WTC11 (cell line): ENCODE measurements at regions not wholly inside any gene's neighbourhood (a gene's known extent, or its start where the extent isn't known, plus 50 kb on each side); places are given as distances from the start of the nearest gene placed in this dataset.

Experiments
- ATAC-seq: fragments of 200-7000 bp; cut with Tn5 transposase; 2 replicates; pipeline ENCODE4 v1.10.0; 2021; ENCODE audit warnings: mild to moderate bottlenecking, moderate library complexity
- CTCF ChIA-PET: fragments of 300-600 bp; sonication (Branson Sonifier 250); formaldehyde crosslinking; loops from one replicate; lab custom pipeline; 2021; ENCODE audit warnings: antibody characterized with exemption; lab: Charles Lee
- POLR2A ChIA-PET: fragments of 350-600 bp; sonication (Branson Sonifier 250); formaldehyde crosslinking; loops from one replicate; lab custom pipeline; 2021; ENCODE audit warnings: antibody characterized with exemption; lab: Charles Lee
- DNase-seq: peaks from one replicate; pipeline ENCODE4 v3.0.0; 2021; ENCODE audit warnings: low spot score
- H3K27ac Mint-ChIP-seq: 2 replicates; pipeline ENCODE4 v1.8.0; 2021; ENCODE audit warnings: mixed read lengths
- H3K27me3 Mint-ChIP-seq: 2 replicates; pipeline ENCODE4 v1.8.0; 2021; ENCODE audit warnings: low read depth, mild to moderate bottlenecking, moderate library complexity, mixed read lengths
- H3K36me3 Mint-ChIP-seq: 2 replicates; pipeline ENCODE4 v1.8.0; 2021; ENCODE audit warnings: mixed read lengths
- H3K4me1 Mint-ChIP-seq: 2 replicates; pipeline ENCODE4 v1.8.0; 2022; ENCODE audit warnings: mixed read lengths
- H3K4me3 Mint-ChIP-seq: 2 replicates; pipeline ENCODE4 v1.8.0; 2021; ENCODE audit warnings: mild to moderate bottlenecking, moderate library complexity, mixed read lengths
- H3K9me3 Mint-ChIP-seq: 2 replicates; pipeline ENCODE4 v1.8.0; 2021; ENCODE audit warnings: mixed read lengths
- AFF4 ChIP-seq: sonication (generic); formaldehyde crosslinking; IDR thresholded peaks from 2 replicates; pipeline ENCODE4 v1.8.1; 2023; ENCODE audit warnings: mild to moderate bottlenecking, missing genetic modification reagents, borderline replicate concordance
- ATF6 ChIP-seq: sonication (generic); formaldehyde crosslinking; IDR thresholded peaks from 2 replicates; pipeline ENCODE4 v1.8.1; 2023; ENCODE audit warnings: mild to moderate bottlenecking, missing genetic modification reagents
- CBFB ChIP-seq: sonication (generic); formaldehyde crosslinking; IDR thresholded peaks from 2 replicates; pipeline ENCODE4 v1.8.1; 2022; ENCODE audit warnings: mild to moderate bottlenecking, low read depth, missing genetic modification reagents
- CDX4 ChIP-seq: fragments of 250-450 bp; sonication (Bioruptor Pico); IDR thresholded peaks from 2 replicates; pipeline ENCODE4 v1.9.0; 2021; ENCODE audit warnings: moderate library complexity, mild to moderate bottlenecking, inconsistent platforms, borderline replicate concordance
- E2F4 ChIP-seq: sonication (generic); formaldehyde crosslinking; IDR thresholded peaks from 2 replicates; pipeline ENCODE4 v1.8.1; 2022; ENCODE audit warnings: low read depth, mild to moderate bottlenecking, moderate library complexity, missing genetic modification reagents, borderline replicate concordance
- HMGXB4 ChIP-seq: sonication (generic); formaldehyde crosslinking; IDR thresholded peaks from 2 replicates; pipeline ENCODE4 v1.8.1; 2023; ENCODE audit warnings: mild to moderate bottlenecking, moderate library complexity, missing genetic modification reagents
- KAT7 ChIP-seq: sonication (generic); formaldehyde crosslinking; IDR thresholded peaks from 2 replicates; pipeline ENCODE4 v1.8.1; 2023; ENCODE audit warnings: missing genetic modification reagents, mild to moderate bottlenecking, borderline replicate concordance
- NFE2L1 ChIP-seq: sonication (generic); formaldehyde crosslinking; IDR thresholded peaks from 2 replicates; pipeline ENCODE4 v1.8.1; 2023; ENCODE audit warnings: missing genetic modification reagents
- PRDM15 ChIP-seq: sonication (generic); formaldehyde crosslinking; IDR thresholded peaks from 2 replicates; pipeline ENCODE4 v1.8.0; 2022; ENCODE audit warnings: missing genetic modification reagents
- USF1 ChIP-seq: sonication (generic); formaldehyde crosslinking; IDR thresholded peaks from 2 replicates; pipeline ENCODE4 v1.8.0; 2022; ENCODE audit warnings: mild to moderate bottlenecking, missing genetic modification reagents
- ZNF263 ChIP-seq: sonication (generic); formaldehyde crosslinking; IDR thresholded peaks from 2 replicates; pipeline ENCODE4 v1.8.1; 2022; ENCODE audit warnings: low read depth, mild to moderate bottlenecking, moderate library complexity, missing genetic modification reagents
- ZNF532 ChIP-seq: fragments of 250-450 bp; sonication (Bioruptor Pico); IDR thresholded peaks from 2 replicates; pipeline ENCODE4 v1.9.0; 2021; ENCODE audit warnings: mild to moderate bottlenecking, borderline replicate concordance
- TF ChIP-seq, protein P1 (sequence below): sonication (generic); formaldehyde crosslinking; conservative IDR thresholded peaks from 2 replicates; pipeline ENCODE4 v1.8.1; 2023; ENCODE audit warnings: mild to moderate bottlenecking, low read depth, missing genetic modification reagents, moderate library complexity

DNA sequence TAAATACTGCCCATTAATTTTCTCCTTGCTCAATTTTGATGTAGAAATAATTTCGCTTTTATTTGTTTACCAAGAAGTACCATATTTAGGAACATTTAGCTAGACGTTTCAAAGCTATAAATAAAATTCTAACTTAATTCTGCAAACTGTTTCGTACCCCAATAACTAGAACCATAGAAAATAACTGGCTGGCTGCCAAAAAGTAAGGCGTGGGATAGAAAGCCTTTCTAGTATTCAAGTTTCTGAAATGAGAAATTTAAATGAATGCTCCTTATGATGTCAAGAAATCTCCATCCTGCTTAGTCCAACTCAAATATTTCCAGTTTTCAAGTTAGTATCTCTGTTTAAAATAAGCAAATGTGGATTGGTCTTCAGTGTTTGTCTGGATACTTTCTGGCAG, 167.4 kb downstream of the FBXO8 start (continued):
- TF ChIP-seq PRDM15 (CRISPR knock-in tag) = no peak
- no peak for TF ChIP-seq NFE2L1 (CRISPR knock-in tag)

- Mint-ChIP-seq H3K9me3 (no peaks in the 10 kb centered on the region), H3K4me1 (peaks cover 12% of the 10 kb centered on the region), H3K27me3 (no peaks in the 10 kb centered on the region), H3K27ac (no peak overlapping the region), H3K4me3 (no peak overlapping the region), H3K36me3 (no peaks in the 10 kb centered on the region)
- POLR2A ChIA-PET = no interaction called here
- DNase-seq (no peak), ATAC-seq (no peak)
- CTCF ChIA-PET = no interaction called here
- no peak for TF ChIP-seq CBFB (CRISPR knock-in tag)
- TF ChIP-seq CDX4 (CRISPR knock-in tag) = no peak
- no peak for TF ChIP-seq USF1 (CRISPR knock-in tag)
- no peak for TF ChIP-seq HMGXB4
- no peak for TF ChIP-seq KAT7
- no peak for TF ChIP-seq AFF4 (CRISPR knock-in tag)
- no peak for TF ChIP-seq ATF6 (CRISPR knock-in tag)
- no peak for TF ChIP-seq ZNF263
- no peak for TF ChIP-seq E2F4 (CRISPR knock-in tag)
- TF ChIP-seq, protein P1, sequence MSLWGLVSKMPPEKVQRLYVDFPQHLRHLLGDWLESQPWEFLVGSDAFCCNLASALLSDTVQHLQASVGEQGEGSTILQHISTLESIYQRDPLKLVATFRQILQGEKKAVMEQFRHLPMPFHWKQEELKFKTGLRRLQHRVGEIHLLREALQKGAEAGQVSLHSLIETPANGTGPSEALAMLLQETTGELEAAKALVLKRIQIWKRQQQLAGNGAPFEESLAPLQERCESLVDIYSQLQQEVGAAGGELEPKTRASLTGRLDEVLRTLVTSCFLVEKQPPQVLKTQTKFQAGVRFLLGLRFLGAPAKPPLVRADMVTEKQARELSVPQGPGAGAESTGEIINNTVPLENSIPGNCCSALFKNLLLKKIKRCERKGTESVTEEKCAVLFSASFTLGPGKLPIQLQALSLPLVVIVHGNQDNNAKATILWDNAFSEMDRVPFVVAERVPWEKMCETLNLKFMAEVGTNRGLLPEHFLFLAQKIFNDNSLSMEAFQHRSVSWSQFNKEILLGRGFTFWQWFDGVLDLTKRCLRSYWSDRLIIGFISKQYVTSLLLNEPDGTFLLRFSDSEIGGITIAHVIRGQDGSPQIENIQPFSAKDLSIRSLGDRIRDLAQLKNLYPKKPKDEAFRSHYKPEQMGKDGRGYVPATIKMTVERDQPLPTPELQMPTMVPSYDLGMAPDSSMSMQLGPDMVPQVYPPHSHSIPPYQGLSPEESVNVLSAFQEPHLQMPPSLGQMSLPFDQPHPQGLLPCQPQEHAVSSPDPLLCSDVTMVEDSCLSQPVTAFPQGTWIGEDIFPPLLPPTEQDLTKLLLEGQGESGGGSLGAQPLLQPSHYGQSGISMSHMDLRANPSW (CRISPR knock-in tag) = no peak
- no peak for TF ChIP-seq ZNF532 (CRISPR knock-in tag)
These were observed 172.0 kb downstream of the FBXO8 start for GRCh38 chr4:174111422-174111821.
